ENCODE measurements at regions not wholly inside any gene's neighbourhood (a gene's known extent, or its start where the extent isn't known, plus 50 kb on each side); places are given as distances from the start of the nearest gene placed in this dataset.

GRCh38 chr2:106990297-106990696, 104.3 kb upstream of the ST6GAL2 start:
- peak; percentile 87 for DNase-seq (ENCODE audit: extremely low read depth, low read depth)
- H3K4me3 ChIP-seq (replicated peaks; ENCODE audit: low read depth, low read length) = no peak overlapping the region
- TF ChIP-seq, protein P1, sequence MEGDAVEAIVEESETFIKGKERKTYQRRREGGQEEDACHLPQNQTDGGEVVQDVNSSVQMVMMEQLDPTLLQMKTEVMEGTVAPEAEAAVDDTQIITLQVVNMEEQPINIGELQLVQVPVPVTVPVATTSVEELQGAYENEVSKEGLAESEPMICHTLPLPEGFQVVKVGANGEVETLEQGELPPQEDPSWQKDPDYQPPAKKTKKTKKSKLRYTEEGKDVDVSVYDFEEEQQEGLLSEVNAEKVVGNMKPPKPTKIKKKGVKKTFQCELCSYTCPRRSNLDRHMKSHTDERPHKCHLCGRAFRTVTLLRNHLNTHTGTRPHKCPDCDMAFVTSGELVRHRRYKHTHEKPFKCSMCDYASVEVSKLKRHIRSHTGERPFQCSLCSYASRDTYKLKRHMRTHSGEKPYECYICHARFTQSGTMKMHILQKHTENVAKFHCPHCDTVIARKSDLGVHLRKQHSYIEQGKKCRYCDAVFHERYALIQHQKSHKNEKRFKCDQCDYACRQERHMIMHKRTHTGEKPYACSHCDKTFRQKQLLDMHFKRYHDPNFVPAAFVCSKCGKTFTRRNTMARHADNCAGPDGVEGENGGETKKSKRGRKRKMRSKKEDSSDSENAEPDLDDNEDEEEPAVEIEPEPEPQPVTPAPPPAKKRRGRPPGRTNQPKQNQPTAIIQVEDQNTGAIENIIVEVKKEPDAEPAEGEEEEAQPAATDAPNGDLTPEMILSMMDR (IDR thresholded peaks at IDR 0.05; ENCODE audit: low read depth, low read length, missing control alignments) = no peak

DNA sequence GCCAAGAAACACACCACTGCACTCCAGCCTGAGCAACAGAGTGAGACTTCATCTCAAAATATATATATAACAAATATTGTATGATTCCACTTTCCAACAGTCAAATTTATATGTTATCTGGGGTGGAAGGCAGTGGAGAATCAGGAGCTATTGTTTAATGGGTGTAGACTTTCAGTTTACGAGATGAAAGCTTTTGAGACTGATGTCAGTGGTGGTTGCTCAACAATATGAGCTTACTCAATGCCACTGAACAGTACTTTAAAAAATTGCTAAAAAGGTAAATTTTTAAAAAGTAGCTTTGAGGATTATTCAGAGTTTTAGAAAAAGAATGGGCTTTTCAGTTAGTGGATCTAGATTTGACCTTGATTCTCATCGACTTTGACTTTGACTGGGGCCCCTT, 105.9 kb upstream of the ST6GAL2 start:
- TF ChIP-seq, protein P1 (IDR thresholded peaks at IDR 0.05; ENCODE audit: low read depth, low read length, missing control alignments) = no peak
- no peak overlapping the region for H3K4me3 ChIP-seq (replicated peaks; ENCODE audit: low read depth, low read length)
- DNase-seq (ENCODE audit: extremely low read depth, low read depth) = no peak

DNA sequence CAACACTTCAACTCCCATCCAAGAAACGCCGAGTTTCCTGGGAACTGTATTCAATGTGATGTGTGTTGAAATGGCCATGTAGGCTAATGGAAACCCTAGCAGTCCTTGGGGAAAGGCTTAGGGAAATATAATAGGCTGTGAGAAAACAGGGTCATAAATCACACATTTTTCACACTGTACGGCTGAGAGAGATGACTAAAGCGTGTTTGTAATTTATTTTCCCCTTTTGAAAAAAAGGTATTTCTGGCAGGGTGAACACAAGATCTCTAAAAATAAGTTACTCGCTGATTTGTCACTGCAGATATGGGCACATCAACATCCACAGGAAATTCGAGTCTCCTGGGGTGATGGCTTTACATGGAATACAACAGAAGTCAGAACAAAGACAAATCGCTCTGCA, 109.6 kb upstream of the ST6GAL2 start:
- H3K4me3 ChIP-seq (replicated peaks; ENCODE audit: low read depth, low read length) = no peak overlapping the region
- DNase-seq (ENCODE audit: extremely low read depth, low read depth) = no peak
- TF ChIP-seq, protein P1 (IDR thresholded peaks at IDR 0.05; ENCODE audit: low read depth, low read length, missing control alignments) = no peak

DNA sequence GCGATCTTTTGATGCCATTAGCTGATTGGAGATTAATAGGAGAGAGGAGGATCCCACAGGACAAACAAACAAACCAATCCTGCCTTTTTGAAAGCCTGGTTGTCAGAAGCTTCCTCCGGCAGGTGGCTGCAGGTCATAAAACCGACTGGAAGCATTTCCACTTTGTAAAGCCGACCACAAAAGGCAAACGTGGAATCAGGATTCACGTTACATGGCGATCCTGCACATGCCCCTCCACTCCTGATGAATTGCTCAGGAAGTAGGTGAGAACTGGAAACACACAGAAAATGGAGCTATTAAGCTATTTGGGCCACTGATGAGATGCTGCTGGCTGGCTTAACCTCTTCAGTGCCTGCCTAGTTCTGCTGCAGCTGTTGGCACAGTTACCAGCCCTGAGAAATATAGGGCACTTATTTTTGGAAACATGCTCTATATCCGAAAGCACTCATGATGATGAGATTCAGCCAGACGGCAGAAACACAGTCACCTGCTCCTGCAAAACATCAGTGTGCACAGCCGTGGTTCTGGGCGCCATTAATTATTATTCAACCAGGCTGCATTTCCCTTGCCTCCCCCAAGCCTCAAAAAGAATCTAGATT, 110.3 kb upstream of the ST6GAL2 start:
- DNase-seq (ENCODE audit: extremely low read depth, low read depth) = no peak
- H3K4me3 ChIP-seq (replicated peaks; ENCODE audit: low read depth, low read length) = no peak overlapping the region
- TF ChIP-seq, protein P1 (IDR thresholded peaks at IDR 0.05; ENCODE audit: low read depth, low read length, missing control alignments) = no peak

DNA sequence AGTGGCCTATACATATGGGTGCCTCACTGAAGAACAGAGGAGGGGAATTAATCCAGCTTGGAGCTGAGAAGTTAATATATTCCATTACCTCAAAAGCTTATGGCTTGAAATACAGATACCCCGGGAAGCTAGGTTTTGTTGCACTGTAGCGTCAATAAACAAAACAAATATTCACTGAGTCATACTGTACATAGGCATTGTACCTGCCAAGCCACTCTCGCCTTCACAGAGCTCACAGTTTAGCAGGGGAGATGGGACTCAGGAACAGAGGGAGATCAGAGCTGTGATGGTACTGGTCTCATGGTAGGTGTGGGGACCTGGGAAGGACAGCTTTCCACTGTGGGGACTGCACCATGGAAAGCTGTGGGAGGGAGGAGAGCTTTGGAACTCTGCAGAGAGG, 111.2 kb upstream of the ST6GAL2 start:
- TF ChIP-seq, protein P1 (IDR thresholded peaks at IDR 0.05; ENCODE audit: low read depth, low read length, missing control alignments) = no peak
- no peak for DNase-seq (ENCODE audit: extremely low read depth, low read depth)
- no peak overlapping the region for H3K4me3 ChIP-seq (replicated peaks; ENCODE audit: low read depth, low read length)

DNA sequence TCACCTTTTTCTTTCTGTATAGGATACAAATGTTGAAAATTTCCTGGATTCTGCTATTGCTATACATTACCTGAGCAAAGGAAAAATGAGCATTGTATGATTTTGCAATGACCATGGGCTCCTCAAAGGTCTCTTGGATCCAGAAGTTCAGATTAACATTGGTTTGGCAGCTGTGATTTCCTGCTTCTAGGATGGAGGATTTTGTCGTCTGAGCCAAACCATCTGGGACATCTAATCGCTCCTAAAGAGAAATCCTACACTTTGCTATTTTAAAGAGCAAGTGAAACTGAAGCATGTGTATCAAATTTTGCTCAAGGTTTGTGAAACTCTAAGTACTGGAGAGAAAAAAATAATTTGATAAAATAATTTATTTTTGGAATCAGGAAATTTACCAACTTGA, 115.1 kb upstream of the ST6GAL2 start:
- no peak for DNase-seq (ENCODE audit: extremely low read depth, low read depth)
- no peak overlapping the region for H3K4me3 ChIP-seq (replicated peaks; ENCODE audit: low read depth, low read length)
- TF ChIP-seq, protein P1 (IDR thresholded peaks at IDR 0.05; ENCODE audit: low read depth, low read length, missing control alignments) = no peak

GRCh38 chr2:107001551-107001950, 115.6 kb upstream of the ST6GAL2 start:
- TF ChIP-seq, protein P1 (IDR thresholded peaks at IDR 0.05; ENCODE audit: low read depth, low read length, missing control alignments) = no peak
- no peak for DNase-seq (ENCODE audit: extremely low read depth, low read depth)
- H3K4me3 ChIP-seq (replicated peaks; ENCODE audit: low read depth, low read length) = no peak overlapping the region
